Progenitor cell of endocrine pancreas (in vitro differentiated cells): ENCODE measurements at regions not wholly inside any gene's neighbourhood (a gene's known extent, or its start where the extent isn't known, plus 50 kb on each side); places are given as distances from the start of the nearest gene placed in this dataset.

Experiments
- DNase-seq: peaks from one replicate; pipeline ENCODE4 v3.0.0; 2021; ENCODE audit warnings: low spot score; ENCODE audit not compliant: unreplicated experiment
- H3K27ac Mint-ChIP-seq: 2 replicates; pipeline ENCODE4 v1.8.0; 2021; ENCODE audit warnings: mild to moderate bottlenecking, moderate library complexity, mixed read lengths
- H3K27me3 Mint-ChIP-seq: 2 replicates; pipeline ENCODE4 v1.8.0; 2021; ENCODE audit warnings: mixed read lengths
- H3K36me3 Mint-ChIP-seq: 2 replicates; pipeline ENCODE4 v1.8.0; 2022; ENCODE audit warnings: mixed read lengths; ENCODE audit not compliant: insufficient read depth
- H3K4me1 Mint-ChIP-seq: 2 replicates; pipeline ENCODE4 v1.8.0; 2021; ENCODE audit warnings: low read depth, mixed read lengths
- H3K4me3 Mint-ChIP-seq: 2 replicates; pipeline ENCODE4 v1.8.0; 2021; ENCODE audit warnings: low read depth, mild to moderate bottlenecking, moderate library complexity, mixed read lengths
- H3K9me3 Mint-ChIP-seq: 2 replicates; pipeline ENCODE4 v1.8.0; 2021; ENCODE audit warnings: low read depth, mixed read lengths
- CTCF ChIP-seq: fragments of 200-600 bp; sonication (generic); IDR thresholded peaks from one replicate; pipeline ENCODE4 v1.5.0; 2021; ENCODE audit warnings: antibody characterized with exemption, mild to moderate bottlenecking; ENCODE audit not compliant: unreplicated experiment

GRCh38 chr6:145204301-145204700 is 531.0 kb downstream of the EPM2A start:
- Mint-ChIP-seq H3K27me3 (no peaks in the 10 kb centered on the region), H3K36me3 (no peaks in the 10 kb centered on the region), H3K27ac (no peak overlapping the region), H3K9me3 (peaks cover 3% of the 10 kb centered on the region), H3K4me1 (peaks cover 37% of the 10 kb centered on the region), H3K4me3 (no peak overlapping the region)
- TF ChIP-seq CTCF: no peak
- DNase-seq: no peak

GRCh38 chr6:145206247-145206907 is 528.9 kb downstream of the EPM2A start:
- Mint-ChIP-seq H3K4me3 (no peak overlapping the region), H3K9me3 (peaks cover 3% of the 10 kb centered on the region), H3K4me1 (peaks cover 36% of the 10 kb centered on the region), H3K36me3 (no peaks in the 10 kb centered on the region), H3K27me3 (no peaks in the 10 kb centered on the region), H3K27ac (no peak overlapping the region)
- TF ChIP-seq CTCF: no peak
- DNase-seq: no peak

GRCh38 chr6:145208474-145208873 is 526.8 kb downstream of the EPM2A start:
- TF ChIP-seq CTCF: no peak

GRCh38 chr6:145209272-145209671 is 526.0 kb downstream of the EPM2A start:
- Mint-ChIP-seq H3K4me3 (no peak overlapping the region), H3K9me3 (peaks cover 3% of the 10 kb centered on the region), H3K4me1 (peaks cover 37% of the 10 kb centered on the region), H3K27me3 (no peaks in the 10 kb centered on the region), H3K27ac (no peak overlapping the region), H3K36me3 (no peaks in the 10 kb centered on the region)
- no peak for DNase-seq
- TF ChIP-seq CTCF: no peak

More at GRCh38 chr6:145208474-145208873, 526.8 kb downstream of the EPM2A start:
- Mint-ChIP-seq H3K4me1 (peaks cover 32% of the 10 kb centered on the region), H3K27ac (no peak overlapping the region), H3K27me3 (no peaks in the 10 kb centered on the region), H3K4me3 (no peak overlapping the region), H3K36me3 (no peaks in the 10 kb centered on the region), H3K9me3 (peaks cover 3% of the 10 kb centered on the region)
- no peak for DNase-seq

GRCh38 chr6:145212813-145213212 is 522.5 kb downstream of the EPM2A start:
- Mint-ChIP-seq H3K27ac (no peak overlapping the region), H3K4me1 (peaks cover 37% of the 10 kb centered on the region), H3K4me3 (no peak overlapping the region), H3K36me3 (no peaks in the 10 kb centered on the region), H3K9me3 (peaks cover 3% of the 10 kb centered on the region), H3K27me3 (no peaks in the 10 kb centered on the region)
- no peak for TF ChIP-seq CTCF
- DNase-seq: no peak
